ACC112 (cell line): ENCODE measurements at regions not wholly inside any gene's neighbourhood (a gene's known extent, or its start where the extent isn't known, plus 50 kb on each side); places are given as distances from the start of the nearest gene placed in this dataset.

Source experiments
- H2AFZ ChIP-seq: fragments of 200-600 bp; sonication (generic); one replicate; pipeline ENCODE4 v1.6.0; 2017; ENCODE audit warnings: antibody characterized with exemption, low read length; ENCODE audit not compliant: unreplicated experiment
- H3K27ac ChIP-seq: fragments of 200-600 bp; sonication (generic); 2 replicates; pipeline ENCODE4 v1.5.1; 2014; ENCODE audit warnings: low read depth, mild to moderate bottlenecking, antibody characterized with exemption, low read length, moderate library complexity
- H3K27me3 ChIP-seq: fragments of 200-600 bp; sonication (generic); 2 replicates; pipeline ENCODE4 v1.6.1; 2014; ENCODE audit warnings: mild to moderate bottlenecking, antibody characterized with exemption, low read length, moderate library complexity, mixed read lengths; ENCODE audit not compliant: insufficient read depth
- H3K36me3 ChIP-seq: fragments of 200-600 bp; sonication (generic); 2 replicates; pipeline ENCODE4 v1.6.1; 2016; ENCODE audit warnings: mild to moderate bottlenecking, antibody characterized with exemption, low read length, moderate library complexity, mixed read lengths; ENCODE audit not compliant: insufficient read depth
- H3K4me1 ChIP-seq: fragments of 200-600 bp; sonication (generic); one replicate; pipeline ENCODE4 v1.6.1; 2016; ENCODE audit warnings: low read length, mixed read lengths; ENCODE audit not compliant: insufficient read depth, unreplicated experiment, control insufficient read depth
- H3K4me3 ChIP-seq: fragments of 200-600 bp; sonication (generic); 2 replicates; pipeline ENCODE4 v1.5.1; 2014; ENCODE audit warnings: mild to moderate bottlenecking, low read depth, low read length
- H3K79me2 ChIP-seq: fragments of 200-600 bp; sonication (generic); one replicate; pipeline ENCODE4 v1.6.0; 2016; ENCODE audit warnings: low read length; ENCODE audit not compliant: control insufficient read depth, unreplicated experiment, insufficient read depth

DNA sequence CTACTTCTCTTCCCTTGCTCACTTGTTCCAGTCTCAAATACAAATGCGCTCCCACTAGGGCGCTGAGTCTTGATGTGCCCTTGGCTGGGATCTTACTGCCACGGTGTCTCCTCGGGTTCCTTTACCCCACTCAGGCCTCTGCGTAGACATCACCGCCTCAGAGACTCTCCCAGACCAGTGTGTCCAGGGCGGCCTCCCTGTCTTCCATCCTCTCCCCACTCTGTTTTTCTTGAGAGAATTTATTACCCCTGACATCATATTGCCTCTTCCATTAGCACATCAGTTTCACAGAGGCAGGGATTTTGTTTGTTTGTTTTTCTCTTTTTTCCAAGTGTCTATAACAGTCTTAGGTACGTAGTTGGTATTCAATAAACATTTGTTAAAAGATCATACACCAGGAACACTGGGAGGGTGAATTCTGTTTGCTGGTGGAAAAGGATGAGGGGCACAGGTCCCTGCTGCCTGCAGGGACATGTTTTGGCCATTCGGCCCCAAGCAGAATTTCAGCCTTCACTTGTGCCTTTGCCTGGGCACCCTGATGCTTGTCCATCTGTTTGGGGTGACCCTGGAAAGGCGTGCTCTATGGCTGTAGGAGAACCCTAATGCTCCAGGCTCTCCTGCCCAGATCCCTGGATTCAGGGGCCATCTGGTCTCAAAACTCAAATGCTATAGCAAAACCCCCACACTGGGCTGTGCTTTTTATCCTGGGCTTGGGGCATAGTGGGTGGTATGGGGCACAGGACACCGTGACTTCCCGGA lies 55.0 kb downstream of the RPL37A start:
- Histone ChIP-seq H3K4me3 (no peak overlapping the region), H2AFZ (no peak overlapping the region), H3K4me1 (peaks cover 71% of the 10 kb centered on the region), H3K27ac (peak overlapping the region; percentile 54), H3K27me3 (no peaks in the 10 kb centered on the region), H3K79me2 (no peaks in the 10 kb centered on the region), H3K36me3 (no peaks in the 10 kb centered on the region)

DNA sequence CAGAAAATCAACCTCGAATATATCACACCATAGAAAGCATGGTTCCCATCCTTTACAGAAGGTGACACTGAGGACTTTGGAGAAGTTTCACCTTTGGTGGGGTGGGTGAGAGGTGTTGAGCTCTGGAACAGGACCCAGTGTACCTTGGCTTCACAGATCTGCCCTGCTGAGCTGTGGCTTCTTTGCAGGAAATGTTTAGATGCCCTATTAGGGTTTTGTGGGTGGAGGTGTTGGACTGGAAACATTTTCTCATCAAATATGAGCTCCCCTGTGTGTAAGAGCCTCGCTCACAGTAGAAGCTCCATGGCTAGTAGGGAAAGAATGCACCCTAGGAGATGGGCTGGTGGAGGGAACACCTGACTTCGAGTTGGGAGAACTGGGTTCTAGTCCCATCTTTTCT lies 55.6 kb downstream of the RPL37A start:
- no peak overlapping the region for H3K4me3 ChIP-seq
- H3K79me2 ChIP-seq = no peaks in the 10 kb centered on the region
- H3K27ac ChIP-seq = no peak overlapping the region
- no peak overlapping the region for H2AFZ ChIP-seq
- H3K27me3 ChIP-seq = no peaks in the 10 kb centered on the region
- H3K4me1 ChIP-seq = peaks cover 71% of the 10 kb centered on the region
- no peaks in the 10 kb centered on the region for H3K36me3 ChIP-seq

DNA sequence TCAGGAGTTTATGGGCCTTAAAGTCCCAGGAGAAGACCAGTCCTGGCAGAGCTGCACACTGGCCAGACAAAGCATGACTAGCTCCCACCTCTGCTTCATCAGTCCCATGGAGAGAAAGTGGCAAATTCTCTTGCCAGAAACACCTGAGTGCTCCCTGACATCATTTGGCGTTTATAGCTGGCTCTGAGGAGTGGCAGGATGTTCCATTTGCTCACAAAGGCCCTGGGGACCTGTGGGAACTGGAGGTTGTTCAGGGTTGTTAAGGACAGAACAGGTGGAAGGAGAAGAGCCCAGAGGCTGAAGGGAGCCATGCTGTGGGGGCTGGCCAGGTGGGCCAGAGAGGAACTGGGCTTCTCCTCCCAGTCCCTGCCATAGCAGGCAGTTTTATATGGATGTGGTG lies 56.1 kb downstream of the RPL37A start:
- H3K36me3 ChIP-seq = no peaks in the 10 kb centered on the region
- H3K27ac ChIP-seq = peak overlapping the region; percentile 36; the same call in 1 of the 2 replicates
- H3K4me3 ChIP-seq = no peak overlapping the region
- no peak overlapping the region for H2AFZ ChIP-seq
- no peaks in the 10 kb centered on the region for H3K79me2 ChIP-seq
- no peaks in the 10 kb centered on the region for H3K27me3 ChIP-seq
- peaks cover 71% of the 10 kb centered on the region for H3K4me1 ChIP-seq

DNA sequence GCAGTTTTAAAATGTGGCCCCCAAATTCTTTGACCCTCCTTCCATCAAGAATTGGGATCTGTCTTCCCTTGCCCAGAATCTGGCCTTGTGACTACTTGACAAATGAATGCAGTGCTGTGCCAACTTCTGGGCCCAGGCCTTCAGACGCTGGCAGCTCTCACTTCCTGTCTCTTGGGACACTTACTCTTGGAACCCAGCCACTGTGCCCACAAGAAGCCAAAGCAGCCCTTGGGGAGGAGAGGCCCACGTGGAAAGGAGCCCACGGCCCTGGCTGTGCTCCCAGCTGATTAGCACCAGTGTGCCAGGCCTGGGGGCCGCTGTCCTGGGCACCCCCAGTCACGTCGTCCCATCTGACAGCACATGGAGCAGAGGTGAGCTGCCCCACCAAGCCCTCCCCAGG lies 56.6 kb downstream of the RPL37A start:
- Histone ChIP-seq H3K79me2 (no peaks in the 10 kb centered on the region), H3K27me3 (no peaks in the 10 kb centered on the region), H3K27ac (peak overlapping the region; percentile 36; the same call in 1 of the 2 replicates), H3K36me3 (no peaks in the 10 kb centered on the region), H3K4me3 (no peak overlapping the region), H2AFZ (no peak overlapping the region), H3K4me1 (peaks cover 71% of the 10 kb centered on the region)

DNA sequence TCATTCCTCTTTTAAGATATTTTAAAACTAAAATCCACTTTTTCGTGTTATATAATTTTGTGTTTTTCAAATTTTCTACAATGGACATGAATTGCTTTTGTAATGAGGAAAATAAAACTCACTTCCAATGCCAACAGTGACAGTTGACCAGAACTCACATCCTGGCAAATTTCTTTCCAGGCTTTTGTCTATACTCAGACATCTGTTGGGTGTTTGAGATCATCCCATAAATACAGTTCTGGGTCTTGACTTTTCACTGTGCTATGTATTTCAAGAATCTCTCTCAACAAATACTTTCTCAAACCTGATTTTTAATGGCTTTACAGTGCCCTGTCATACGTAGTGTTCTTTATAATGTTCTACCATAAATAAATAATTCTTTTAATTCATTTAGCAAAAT lies 57.6 kb downstream of the RPL37A start:
- Histone ChIP-seq H3K27me3 (no peaks in the 10 kb centered on the region), H3K4me1 (peaks cover 62% of the 10 kb centered on the region), H3K79me2 (no peaks in the 10 kb centered on the region), H3K36me3 (no peaks in the 10 kb centered on the region), H2AFZ (no peak overlapping the region), H3K4me3 (no peak overlapping the region), H3K27ac (no peak overlapping the region)

DNA sequence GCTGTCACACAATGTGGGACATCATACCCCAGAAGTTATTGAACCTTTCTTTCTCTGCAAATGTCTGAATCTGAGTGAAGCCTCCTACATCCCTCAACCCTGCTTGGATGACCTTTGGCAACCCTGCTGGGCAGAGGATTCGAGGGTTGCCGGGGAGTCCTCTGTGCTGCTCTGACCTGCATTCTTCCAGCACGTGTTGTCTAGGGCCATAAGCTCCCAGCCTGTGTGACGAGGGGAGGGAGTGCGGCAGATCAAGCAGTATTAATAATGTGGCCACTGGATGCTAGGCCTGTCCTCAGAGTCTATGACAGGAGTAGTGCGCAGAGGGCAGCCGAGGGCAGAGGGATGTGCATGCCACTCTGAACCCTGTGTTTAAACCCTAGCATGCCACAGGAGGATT lies 58.8 kb downstream of the RPL37A start:
- H3K4me3 ChIP-seq = no peak overlapping the region
- no peak overlapping the region for H2AFZ ChIP-seq
- no peaks in the 10 kb centered on the region for H3K27me3 ChIP-seq
- no peaks in the 10 kb centered on the region for H3K36me3 ChIP-seq
- peaks cover 51% of the 10 kb centered on the region for H3K4me1 ChIP-seq
- H3K27ac ChIP-seq = no peak overlapping the region
- no peaks in the 10 kb centered on the region for H3K79me2 ChIP-seq

DNA sequence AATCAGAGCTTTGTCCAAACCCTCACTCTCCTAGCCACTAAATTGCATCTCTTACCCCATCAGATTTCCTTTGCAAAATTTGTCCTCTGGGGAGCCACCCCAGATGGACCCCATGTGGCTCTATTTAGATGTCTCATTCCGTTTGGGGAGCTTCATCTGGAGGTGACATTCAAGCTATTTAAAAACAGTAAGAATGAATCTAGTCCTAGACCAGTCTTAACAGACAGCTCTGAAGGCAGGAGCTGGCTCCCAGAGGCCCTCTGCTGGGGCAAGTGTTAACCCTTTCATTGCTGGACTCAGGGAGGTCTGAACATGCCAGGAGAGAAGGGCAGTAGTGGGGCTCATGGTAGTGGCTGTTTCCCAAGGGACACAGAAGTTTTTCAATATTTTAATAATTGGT lies 59.2 kb downstream of the RPL37A start:
- Histone ChIP-seq H2AFZ (no peak overlapping the region), H3K79me2 (no peaks in the 10 kb centered on the region), H3K36me3 (no peaks in the 10 kb centered on the region), H3K27me3 (no peaks in the 10 kb centered on the region), H3K27ac (no peak overlapping the region), H3K4me3 (no peak overlapping the region), H3K4me1 (peaks cover 49% of the 10 kb centered on the region)

DNA sequence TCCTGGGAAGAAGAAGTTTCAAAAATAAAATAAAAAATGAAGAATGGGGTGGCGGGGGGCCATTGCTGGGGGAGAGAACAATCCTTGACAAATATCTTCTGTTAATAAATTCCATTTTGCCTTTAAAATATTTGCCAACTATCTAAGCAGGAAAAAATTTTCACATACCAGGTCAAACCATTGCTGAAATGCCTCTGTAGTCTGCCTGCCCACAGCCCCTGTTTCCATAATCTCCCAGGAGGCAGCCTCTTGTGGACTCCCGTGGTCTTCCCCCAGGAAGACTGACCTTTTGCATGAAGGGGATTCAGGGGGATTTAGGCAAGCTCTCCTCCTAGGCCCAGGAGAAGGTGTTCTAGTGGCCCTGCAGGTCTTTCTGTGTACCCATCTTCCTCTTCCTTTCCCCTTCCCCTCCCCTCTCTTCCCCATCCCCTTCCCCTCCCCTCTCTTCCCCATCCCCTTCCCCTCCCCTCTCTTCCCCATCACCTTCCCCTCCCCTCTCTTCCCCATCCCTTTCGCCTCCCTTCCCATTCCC lies 61.0 kb downstream of the RPL37A start:
- no peak overlapping the region for H3K27ac ChIP-seq
- no peaks in the 10 kb centered on the region; the same call in 1 of the 2 replicates for H3K36me3 ChIP-seq
- peaks cover 30% of the 10 kb centered on the region for H3K4me1 ChIP-seq
- no peak overlapping the region for H2AFZ ChIP-seq
- no peaks in the 10 kb centered on the region for H3K79me2 ChIP-seq
- no peak overlapping the region for H3K4me3 ChIP-seq
- no peaks in the 10 kb centered on the region for H3K27me3 ChIP-seq

DNA sequence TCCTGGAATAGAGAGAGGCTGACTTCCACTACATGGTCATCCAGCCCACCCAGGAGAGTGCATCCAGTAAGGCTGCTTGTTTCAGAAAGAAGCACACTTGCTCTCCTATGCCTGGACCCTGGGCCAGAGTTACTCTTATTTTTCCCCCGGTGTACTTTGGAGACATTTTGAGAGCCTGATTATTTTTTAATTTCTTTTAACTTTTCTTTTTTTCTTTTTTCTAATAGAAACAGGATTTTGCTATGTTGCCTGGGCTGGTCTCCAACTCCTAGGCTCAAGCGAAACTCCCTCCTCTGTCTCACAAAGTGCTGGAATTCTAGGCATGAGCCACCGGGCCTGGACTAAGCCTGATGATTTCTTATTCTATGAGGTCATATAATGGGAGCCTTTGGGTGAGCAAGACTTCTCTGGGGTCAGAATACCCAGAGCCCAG lies 62.2 kb downstream of the RPL37A start:
- Histone ChIP-seq H3K27ac (no peak overlapping the region), H3K79me2 (no peaks in the 10 kb centered on the region), H2AFZ (no peak overlapping the region), H3K4me1 (peaks cover 18% of the 10 kb centered on the region), H3K27me3 (no peaks in the 10 kb centered on the region), H3K4me3 (no peak overlapping the region), H3K36me3 (no peaks in the 10 kb centered on the region; the same call in 1 of the 2 replicates)

DNA sequence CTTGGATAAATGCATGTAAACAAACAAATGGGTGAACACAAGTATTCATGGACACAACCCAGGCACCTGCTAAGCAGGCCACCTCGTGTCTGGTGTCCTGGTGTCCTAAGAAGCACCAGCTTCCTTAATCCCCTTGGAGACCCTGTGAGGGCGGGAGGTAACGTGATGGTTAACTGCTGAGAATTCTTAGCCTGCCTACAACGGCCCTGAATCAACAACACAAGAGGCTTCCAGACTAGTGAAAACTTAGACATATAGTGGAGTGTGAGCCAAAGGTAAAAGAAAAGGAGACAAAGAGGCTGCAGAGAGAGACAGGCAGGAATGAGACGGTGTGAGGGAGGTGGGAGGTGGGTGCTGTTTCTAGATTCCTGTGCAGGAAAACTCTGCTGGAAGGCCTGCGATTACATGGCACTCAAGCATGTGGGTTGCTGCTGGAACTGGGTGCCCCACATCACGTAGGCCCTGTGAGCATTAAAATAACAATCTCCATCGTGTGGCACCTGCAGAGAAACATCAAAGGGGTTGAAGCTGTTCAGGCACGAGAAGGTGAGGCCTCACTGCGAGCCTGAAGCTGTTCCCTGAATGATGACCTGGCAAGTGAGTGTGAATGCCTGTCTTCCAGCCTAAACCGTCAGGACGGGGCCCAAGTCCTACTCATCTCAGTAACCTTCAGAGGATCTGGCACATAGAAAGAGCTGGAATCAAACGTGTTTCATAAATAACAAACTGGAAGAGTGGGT lies 64.2 kb downstream of the RPL37A start:
- Histone ChIP-seq H3K36me3 (no peaks in the 10 kb centered on the region; the same call in 1 of the 2 replicates), H3K79me2 (no peaks in the 10 kb centered on the region), H3K27me3 (no peaks in the 10 kb centered on the region), H3K27ac (no peak overlapping the region), H2AFZ (no peak overlapping the region), H3K4me3 (no peak overlapping the region), H3K4me1 (peaks cover 3% of the 10 kb centered on the region)
